SU-DHL-6 (cell line): ENCODE measurements at regions not wholly inside any gene's neighbourhood (a gene's known extent, or its start where the extent isn't known, plus 50 kb on each side); places are given as distances from the start of the nearest gene placed in this dataset.
"Not testable (repeated sequence)": the region's sequence is repeated elsewhere in the genome, so short reads cannot be mapped to it uniquely, and the experiment has no call there.

ENCODE experiments used
- H2AFZ ChIP-seq: fragments of 200-600 bp; sonication (generic); 2 replicates; pipeline ENCODE4 v1.6.1; 2014; ENCODE audit warnings: low read depth, mild to moderate bottlenecking, moderate library complexity, mixed read lengths, antibody characterized with exemption, low read length; ENCODE audit not compliant: severe bottlenecking
- H3F3A ChIP-seq: fragments of 200-600 bp; shearing (Covaris generic); 2 replicates; pipeline ENCODE4 v1.6.0; 2016; ENCODE audit warnings: antibody characterized with exemption, mild to moderate bottlenecking; ENCODE audit not compliant: insufficient read depth
- H3K27ac ChIP-seq: fragments of 200-600 bp; sonication (generic); 2 replicates; pipeline ENCODE4 v1.5.1; 2016; ENCODE audit warnings: low read depth, mild to moderate bottlenecking, low read length, moderate library complexity, mixed read lengths
- H3K27me3 ChIP-seq: fragments of 200-600 bp; sonication (generic), shearing (Covaris generic); 2 replicates; pipeline ENCODE4 v1.6.0; 2014; ENCODE audit warnings: mild to moderate bottlenecking, low read length
- H3K36me3 ChIP-seq: fragments of 200-600 bp; sonication (generic); 2 replicates; pipeline ENCODE4 v1.6.1; 2014; ENCODE audit warnings: mild to moderate bottlenecking, low read length, mixed read lengths
- H3K4me2 ChIP-seq: fragments of 300-600, 200-600 bp; shearing (Covaris generic), sonication (generic); 2 replicates; pipeline ENCODE4 v1.6.0; 2014; ENCODE audit warnings: low read length, low read depth, mild to moderate bottlenecking; ENCODE audit not compliant: poor library complexity, severe bottlenecking
- H3K4me3 ChIP-seq: fragments of 200-600 bp; sonication (generic); 2 replicates; pipeline ENCODE4 v1.5.1; 2014; ENCODE audit warnings: antibody characterized with exemption, low read length, mild to moderate bottlenecking, mixed read lengths; ENCODE audit not compliant: insufficient read depth, poor library complexity, severe bottlenecking
- H3K79me2 ChIP-seq: fragments of 200-600 bp; sonication (generic); 2 replicates; pipeline ENCODE4 v1.6.1; 2014; ENCODE audit warnings: mild to moderate bottlenecking, low read length, moderate library complexity; ENCODE audit not compliant: insufficient read depth
- H3K9ac ChIP-seq: fragments of 200-600 bp; sonication (generic); 2 replicates; pipeline ENCODE4 v1.7.0; 2014; ENCODE audit warnings: mild to moderate bottlenecking, low read length
- H3K9me2 ChIP-seq: fragments of 200-600 bp; sonication (generic); replicated peaks from 2 replicates; pipeline ENCODE4 v1.6.1; 2014; ENCODE audit warnings: low read length; ENCODE audit not compliant: insufficient read depth
- H3K9me3 ChIP-seq: fragments of 200-600 bp; sonication (generic); 2 replicates; pipeline ENCODE4 v1.6.1; 2014; ENCODE audit warnings: low read length, mixed read lengths; ENCODE audit not compliant: insufficient read depth
- H4K20me1 ChIP-seq: fragments of 200-600 bp; sonication (generic); 2 replicates; pipeline ENCODE4 v1.6.1; 2014; ENCODE audit warnings: low read depth, mild to moderate bottlenecking, antibody characterized with exemption, low read length, moderate library complexity, mixed read lengths
- CTCF ChIP-seq: fragments of 200-600 bp; sonication (generic); IDR thresholded peaks from one replicate; pipeline ENCODE4 v1.5.1; 2017; ENCODE audit warnings: antibody characterized with exemption, mild to moderate bottlenecking, low read length, moderate library complexity; ENCODE audit not compliant: insufficient read depth, poor library complexity, severe bottlenecking
- EZH2phosphoT487 ChIP-seq: fragments of 200-600 bp; sonication (generic), shearing (Covaris generic); conservative IDR thresholded peaks from 2 replicates; pipeline ENCODE4 v1.6.1; 2018; ENCODE audit warnings: mild to moderate bottlenecking, antibody characterized with exemption, low read length, moderate library complexity, mixed read lengths

- TF ChIP-seq EZH2phosphoT487 = no peak
- TF ChIP-seq CTCF = no peak
- Histone ChIP-seq H2AFZ (no peak overlapping the region), H3K4me3 (no peak overlapping the region), H3K9me2 (no peaks in the 10 kb centered on the region), H3K4me2 (no peak overlapping the region), H3K36me3 (no peaks in the 10 kb centered on the region), H3K79me2 (no peaks in the 10 kb centered on the region), H3K9ac (no peak overlapping the region), H3K27me3 (no peaks in the 10 kb centered on the region), H3K9me3 (no peaks in the 10 kb centered on the region), H3F3A (no peaks in the 10 kb centered on the region), H3K27ac (no peak overlapping the region), H4K20me1 (no peaks in the 10 kb centered on the region)
These were observed 207.4 kb downstream of the RBM46 start for GRCh38 chr4:154988511-154988910.

GRCh38 chr4:154989511-154989910, 208.4 kb downstream of the RBM46 start:
- Histone ChIP-seq H2AFZ (no peak overlapping the region), H3K27me3 (no peaks in the 10 kb centered on the region), H3K79me2 (no peaks in the 10 kb centered on the region), H3K9me3 (no peaks in the 10 kb centered on the region), H3K36me3 (no peaks in the 10 kb centered on the region), H3K9me2 (no peaks in the 10 kb centered on the region), H3K4me2 (no peak overlapping the region), H3K27ac (no peak overlapping the region), H3K4me3 (no peak overlapping the region), H3K9ac (no peak overlapping the region), H3F3A (no peaks in the 10 kb centered on the region), H4K20me1 (no peaks in the 10 kb centered on the region)
- no peak for TF ChIP-seq EZH2phosphoT487
- TF ChIP-seq CTCF = no peak

GRCh38 chr4:154997866-154998265, 210.6 kb upstream of the NPY2R start:
- not testable (repeated sequence) for H2AFZ ChIP-seq, H3K4me3 ChIP-seq, H3K27ac ChIP-seq, H4K20me1 ChIP-seq, H3K9ac ChIP-seq, H3K79me2 ChIP-seq, H3F3A ChIP-seq, H3K9me2 ChIP-seq, H3K36me3 ChIP-seq, H3K9me3 ChIP-seq, H3K27me3 ChIP-seq, H3K4me2 ChIP-seq

GRCh38 chr4:154998284-154998683, 210.2 kb upstream of the NPY2R start:
- H3K4me3 ChIP-seq = no peak overlapping the region
- H3K27ac ChIP-seq = no peak overlapping the region
- H3K9me3 ChIP-seq = no peaks in the 10 kb centered on the region
- H4K20me1 ChIP-seq = no peaks in the 10 kb centered on the region
- H2AFZ ChIP-seq = no peak overlapping the region
- H3K79me2 ChIP-seq = no peaks in the 10 kb centered on the region
- no peak overlapping the region for H3K9ac ChIP-seq
- no peaks in the 10 kb centered on the region for H3K36me3 ChIP-seq
- H3K27me3 ChIP-seq = no peaks in the 10 kb centered on the region
- H3F3A ChIP-seq = no peaks in the 10 kb centered on the region
- no peaks in the 10 kb centered on the region for H3K9me2 ChIP-seq
- TF ChIP-seq EZH2phosphoT487 = no peak
- TF ChIP-seq CTCF = no peak
- H3K4me2 ChIP-seq = no peak overlapping the region
